SK-N-SH treated with all-trans-retinoic acid at 6 μM for 48 hours (cell line): ENCODE measurements at regions not wholly inside any gene's neighbourhood (a gene's known extent, or its start where the extent isn't known, plus 50 kb on each side); places are given as distances from the start of the nearest gene placed in this dataset.

ENCODE experiments used
- CSDC2 ChIP-seq: fragments of 250-450 bp; sonication (Bioruptor Pico); IDR thresholded peaks from 2 replicates; pipeline ENCODE4 v1.5.0; 2020; ENCODE audit warnings: mild to moderate bottlenecking, moderate library complexity
- ESRRG ChIP-seq: fragments of 250-450 bp; sonication (Bioruptor Pico); IDR thresholded peaks from 2 replicates; pipeline ENCODE4 v1.6.1; 2021; ENCODE audit warnings: mild to moderate bottlenecking
- OSR1 ChIP-seq: fragments of 250-450 bp; sonication (Bioruptor Pico); IDR thresholded peaks from 2 replicates; pipeline ENCODE4 v1.8.0; 2022; ENCODE audit warnings: moderate library complexity, mild to moderate bottlenecking, inconsistent platforms
- PPARA ChIP-seq: fragments of 250-450 bp; sonication (Bioruptor Pico); IDR thresholded peaks from 2 replicates; pipeline ENCODE4 v1.5.0; 2020; ENCODE audit warnings: mild to moderate bottlenecking, borderline replicate concordance
- SNAI2 ChIP-seq: fragments of 250-450 bp; sonication (Bioruptor Pico); IDR thresholded peaks from 2 replicates; pipeline ENCODE4 v1.5.0; 2020; ENCODE audit warnings: mild to moderate bottlenecking, moderate library complexity
- TCF4 ChIP-seq: fragments of 250-450 bp; sonication (Bioruptor Pico); IDR thresholded peaks from 2 replicates; pipeline ENCODE4 v1.8.0; 2021; ENCODE audit warnings: mild to moderate bottlenecking, moderate library complexity, borderline replicate concordance
- ZC3H10 ChIP-seq: fragments of 250-450 bp; sonication (Bioruptor Pico); IDR thresholded peaks from 2 replicates; pipeline ENCODE4 v1.5.1; 2021; ENCODE audit warnings: mild to moderate bottlenecking, moderate library complexity
- ZFP30 ChIP-seq: fragments of 450-650 bp; formaldehyde crosslinking; IDR thresholded peaks from 2 replicates; pipeline ENCODE4 v1.5.0; 2022; ENCODE audit warnings: mild to moderate bottlenecking, moderate library complexity
- ZNF565 ChIP-seq: fragments of 450-650 bp; formaldehyde crosslinking; conservative IDR thresholded peaks from 2 replicates; pipeline ENCODE4 v1.5.0; 2020; ENCODE audit warnings: low read depth, mild to moderate bottlenecking, moderate library complexity
- ZNF70 ChIP-seq: fragments of 450-650 bp; formaldehyde crosslinking; IDR thresholded peaks from 2 replicates; pipeline ENCODE4 v1.5.0; 2020; ENCODE audit warnings: mild to moderate bottlenecking, moderate library complexity
- TF ChIP-seq, protein P1 (sequence below): fragments of 250-450 bp; sonication (Bioruptor Pico); IDR thresholded peaks from 2 replicates; pipeline ENCODE4 v1.5.1; 2021; ENCODE audit warnings: mild to moderate bottlenecking, moderate library complexity
- TF ChIP-seq, protein P2 (sequence below): fragments of 250-450 bp; sonication (Bioruptor Pico); IDR thresholded peaks from 2 replicates; pipeline ENCODE4 v1.8.0; 2020; ENCODE audit warnings: mild to moderate bottlenecking, moderate library complexity, borderline replicate concordance

DNA sequence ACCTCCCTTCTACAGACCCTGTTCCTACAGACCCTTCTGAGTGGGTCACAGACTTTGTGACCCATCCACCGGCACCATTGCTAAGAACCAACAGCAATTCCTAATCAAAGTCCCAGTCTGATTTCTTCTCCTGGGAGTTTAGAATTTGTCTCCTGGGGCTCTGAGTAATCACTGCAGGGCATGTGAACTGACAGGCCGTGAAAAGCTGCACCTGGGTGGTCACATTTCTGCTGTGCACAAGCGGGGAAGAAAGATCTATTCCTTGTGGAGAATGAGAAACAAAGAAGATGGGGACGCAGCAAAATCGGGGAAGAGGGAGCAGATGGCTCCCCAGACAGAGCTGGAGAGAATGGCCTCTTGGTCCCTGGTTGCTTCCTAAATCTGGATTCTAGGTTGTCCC is 151.0 kb downstream of the ARL4C start:
- TF ChIP-seq PPARA (CRISPR knock-in tag), result no peak
- TF ChIP-seq, protein P1, sequence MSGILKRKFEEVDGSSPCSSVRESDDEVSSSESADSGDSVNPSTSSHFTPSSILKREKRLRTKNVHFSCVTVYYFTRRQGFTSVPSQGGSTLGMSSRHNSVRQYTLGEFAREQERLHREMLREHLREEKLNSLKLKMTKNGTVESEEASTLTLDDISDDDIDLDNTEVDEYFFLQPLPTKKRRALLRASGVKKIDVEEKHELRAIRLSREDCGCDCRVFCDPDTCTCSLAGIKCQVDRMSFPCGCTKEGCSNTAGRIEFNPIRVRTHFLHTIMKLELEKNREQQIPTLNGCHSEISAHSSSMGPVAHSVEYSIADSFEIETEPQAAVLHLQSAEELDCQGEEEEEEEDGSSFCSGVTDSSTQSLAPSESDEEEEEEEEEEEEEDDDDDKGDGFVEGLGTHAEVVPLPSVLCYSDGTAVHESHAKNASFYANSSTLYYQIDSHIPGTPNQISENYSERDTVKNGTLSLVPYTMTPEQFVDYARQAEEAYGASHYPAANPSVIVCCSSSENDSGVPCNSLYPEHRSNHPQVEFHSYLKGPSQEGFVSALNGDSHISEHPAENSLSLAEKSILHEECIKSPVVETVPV, result no peak
- no peak for TF ChIP-seq ZNF565 (CRISPR knock-in tag)
- TF ChIP-seq ZNF70 (CRISPR knock-in tag), result no peak
- TF ChIP-seq ESRRG, result no peak
- TF ChIP-seq, protein P2, sequence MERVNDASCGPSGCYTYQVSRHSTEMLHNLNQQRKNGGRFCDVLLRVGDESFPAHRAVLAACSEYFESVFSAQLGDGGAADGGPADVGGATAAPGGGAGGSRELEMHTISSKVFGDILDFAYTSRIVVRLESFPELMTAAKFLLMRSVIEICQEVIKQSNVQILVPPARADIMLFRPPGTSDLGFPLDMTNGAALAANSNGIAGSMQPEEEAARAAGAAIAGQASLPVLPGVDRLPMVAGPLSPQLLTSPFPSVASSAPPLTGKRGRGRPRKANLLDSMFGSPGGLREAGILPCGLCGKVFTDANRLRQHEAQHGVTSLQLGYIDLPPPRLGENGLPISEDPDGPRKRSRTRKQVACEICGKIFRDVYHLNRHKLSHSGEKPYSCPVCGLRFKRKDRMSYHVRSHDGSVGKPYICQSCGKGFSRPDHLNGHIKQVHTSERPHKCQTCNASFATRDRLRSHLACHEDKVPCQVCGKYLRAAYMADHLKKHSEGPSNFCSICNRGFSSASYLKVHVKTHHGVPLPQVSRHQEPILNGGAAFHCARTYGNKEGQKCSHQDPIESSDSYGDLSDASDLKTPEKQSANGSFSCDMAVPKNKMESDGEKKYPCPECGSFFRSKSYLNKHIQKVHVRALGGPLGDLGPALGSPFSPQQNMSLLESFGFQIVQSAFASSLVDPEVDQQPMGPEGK, result no peak
- no peak for TF ChIP-seq TCF4
- no peak for TF ChIP-seq OSR1 (CRISPR knock-in tag)
- no peak for TF ChIP-seq ZFP30 (CRISPR knock-in tag)
- no peak for TF ChIP-seq SNAI2 (CRISPR knock-in tag)
- no peak for TF ChIP-seq CSDC2
- TF ChIP-seq ZC3H10 (CRISPR knock-in tag), result no peak
